GM21737 (cell line): ENCODE measurements at regions not wholly inside any gene's neighbourhood (a gene's known extent, or its start where the extent isn't known, plus 50 kb on each side); places are given as distances from the start of the nearest gene placed in this dataset.
"Not testable (repeated sequence)": the region's sequence is repeated elsewhere in the genome, so short reads cannot be mapped to it uniquely, and the experiment has no call there.

Source experiments
- ATAC-seq: cut with Tn5 transposase; IDR thresholded peaks from one replicate; pipeline ENCODE4 v1.9.1; 2021; ENCODE audit warnings: mild to moderate bottlenecking, moderate library complexity; ENCODE audit not compliant: unreplicated experiment

- ATAC-seq: peak; percentile 90
Measured at GRCh38 chr5:168135897-168136296, 155.5 kb upstream of the WWC1 start.

GRCh38 chr5:168136340-168136739, 155.1 kb upstream of the WWC1 start:
- peak; percentile 5 for ATAC-seq

GRCh38 chr5:168137265-168137664, 154.2 kb upstream of the WWC1 start:
- ATAC-seq: peak; percentile 67

GRCh38 chr5:168140241-168140640, 151.2 kb upstream of the WWC1 start:
- no peak for ATAC-seq

- no peak for ATAC-seq
Measured at GRCh38 chr5:168142402-168142801, 149.0 kb upstream of the WWC1 start.

- ATAC-seq: not testable (repeated sequence)
Measured at GRCh38 chr5:168143521-168143920, 147.9 kb upstream of the WWC1 start.

- no peak for ATAC-seq
Measured at GRCh38 chr5:168147106-168147505, 144.3 kb upstream of the WWC1 start.

GRCh38 chr5:168147568-168148360, 143.7 kb upstream of the WWC1 start:
- no peak for ATAC-seq

- no peak for ATAC-seq
Measured at GRCh38 chr5:168151041-168151440, 140.4 kb upstream of the WWC1 start.

- ATAC-seq: no peak
Measured at GRCh38 chr5:168152660-168153059, 138.8 kb upstream of the WWC1 start.

GRCh38 chr5:168153263-168153875, 138.1 kb upstream of the WWC1 start:
- no peak for ATAC-seq

GRCh38 chr5:168153876-168154270, 137.6 kb upstream of the WWC1 start:
- no peak for ATAC-seq

GRCh38 chr5:168155585-168155984, 135.9 kb upstream of the WWC1 start:
- no peak for ATAC-seq

GRCh38 chr5:168156170-168156569, 135.3 kb upstream of the WWC1 start:
- ATAC-seq: no peak

- ATAC-seq: no peak
Measured at GRCh38 chr5:168157141-168157540, 134.3 kb upstream of the WWC1 start.

GRCh38 chr5:168159425-168159824, 132.0 kb upstream of the WWC1 start:
- no peak for ATAC-seq

GRCh38 chr5:168162464-168162863, 129.0 kb upstream of the WWC1 start:
- ATAC-seq: no peak

- no peak for ATAC-seq
Measured at GRCh38 chr5:168163966-168164365, 127.5 kb upstream of the WWC1 start.

- ATAC-seq: no peak
Measured at GRCh38 chr5:168165221-168165914, 126.1 kb upstream of the WWC1 start.

- no peak for ATAC-seq
Measured at GRCh38 chr5:168165977-168166376, 125.5 kb upstream of the WWC1 start.

GRCh38 chr5:168167338-168167737, 124.1 kb upstream of the WWC1 start:
- no peak for ATAC-seq
